DOHH2 (cell line): ENCODE measurements at regions not wholly inside any gene's neighbourhood (a gene's known extent, or its start where the extent isn't known, plus 50 kb on each side); places are given as distances from the start of the nearest gene placed in this dataset.

Source experiments
- EZH2phosphoT487 ChIP-seq: fragments of 200-600 bp; sonication (generic); IDR thresholded peaks from 2 replicates; pipeline ENCODE4 v1.6.1; 2017; ENCODE audit warnings: borderline replicate concordance, mild to moderate bottlenecking, antibody characterized with exemption, low read length, moderate library complexity, mixed read lengths
- TF ChIP-seq, protein P1 (sequence below): fragments of 200-600 bp; sonication (generic); IDR thresholded peaks from one replicate; pipeline ENCODE4 v1.5.1; 2014; ENCODE audit warnings: antibody characterized with exemption, mild to moderate bottlenecking, low read depth, low read length; ENCODE audit not compliant: poor library complexity, severe bottlenecking

- TF ChIP-seq, protein P1, sequence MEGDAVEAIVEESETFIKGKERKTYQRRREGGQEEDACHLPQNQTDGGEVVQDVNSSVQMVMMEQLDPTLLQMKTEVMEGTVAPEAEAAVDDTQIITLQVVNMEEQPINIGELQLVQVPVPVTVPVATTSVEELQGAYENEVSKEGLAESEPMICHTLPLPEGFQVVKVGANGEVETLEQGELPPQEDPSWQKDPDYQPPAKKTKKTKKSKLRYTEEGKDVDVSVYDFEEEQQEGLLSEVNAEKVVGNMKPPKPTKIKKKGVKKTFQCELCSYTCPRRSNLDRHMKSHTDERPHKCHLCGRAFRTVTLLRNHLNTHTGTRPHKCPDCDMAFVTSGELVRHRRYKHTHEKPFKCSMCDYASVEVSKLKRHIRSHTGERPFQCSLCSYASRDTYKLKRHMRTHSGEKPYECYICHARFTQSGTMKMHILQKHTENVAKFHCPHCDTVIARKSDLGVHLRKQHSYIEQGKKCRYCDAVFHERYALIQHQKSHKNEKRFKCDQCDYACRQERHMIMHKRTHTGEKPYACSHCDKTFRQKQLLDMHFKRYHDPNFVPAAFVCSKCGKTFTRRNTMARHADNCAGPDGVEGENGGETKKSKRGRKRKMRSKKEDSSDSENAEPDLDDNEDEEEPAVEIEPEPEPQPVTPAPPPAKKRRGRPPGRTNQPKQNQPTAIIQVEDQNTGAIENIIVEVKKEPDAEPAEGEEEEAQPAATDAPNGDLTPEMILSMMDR: no peak
- no peak for TF ChIP-seq EZH2phosphoT487
Observed at GRCh38 chr1:67632356-67632755, 52.6 kb upstream of the GADD45A start.
